GM12878 (cell line): ENCODE measurements at regions not wholly inside any gene's neighbourhood (a gene's known extent, or its start where the extent isn't known, plus 50 kb on each side); places are given as distances from the start of the nearest gene placed in this dataset.

Source experiments
- ATAC-seq: fragments of 200-7000 bp; cut with Tn5 transposase; 3 replicates; pipeline ENCODE4 v1.9.1; 2020; ENCODE audit warnings: mild to moderate bottlenecking, moderate library complexity
- BruUV-seq: library from RNA; stranded (reverse); fragments of 400-500 nt; replicated peaks from 2 replicates; lab custom pipeline; 2021; lab: Mats Ljungman, UMichigan
- CTCF ChIA-PET: fragments of 300-600 bp; sonication (Branson Sonifier 250); formaldehyde crosslinking; extraction: SDS; loops from one replicate; lab custom pipeline; 2021; ENCODE audit warnings: inconsistent platforms; lab: Yijun Ruan, JAX
- POLR2A ChIA-PET: fragments of 350-600 bp; formaldehyde crosslinking; extraction: SDS; loops from one replicate; lab custom pipeline; 2021; ENCODE audit warnings: inconsistent platforms; lab: Charles Lee
- RAD21 ChIA-PET: fragments of 300-600 bp; sonication (Branson Sonifier 250); formaldehyde crosslinking; loops from one replicate; lab custom pipeline; 2023; ENCODE audit warnings: antibody characterized with exemption; ENCODE audit not compliant: unreplicated experiment; lab: Charles Lee
- SMC1A ChIA-PET: fragments of 300-600 bp; sonication (Branson Sonifier 250); formaldehyde crosslinking; loops from one replicate; lab custom pipeline; 2023; ENCODE audit not compliant: unreplicated experiment, uncharacterized antibody; lab: Charles Lee
- DNase-seq: peaks from one replicate; pipeline ENCODE4 v3.0.0-alpha.2; 2011; ENCODE audit warnings: low read depth, low spot score
- FAIRE-seq: peaks from 3 replicates; lab custom pipeline; 2011; peaks lifted over from hg19 to GRCh38; lab: Jason Lieb, UNC
- H2AFZ ChIP-seq: 2 replicates; pipeline ENCODE4 v1.6.0; 2011; ENCODE audit warnings: low read depth, low read length, control low read depth; ENCODE audit not compliant: control insufficient read depth
- H3K27ac ChIP-seq: 2 replicates; pipeline ENCODE4 v1.5.1; 2011; ENCODE audit warnings: control low read depth; ENCODE audit not compliant: control insufficient read depth, insufficient read depth
- H3K27me3 ChIP-seq, 2 experiments: replicated peaks in 1 of 2; 2 replicates each; pipeline versions ENCODE4 v1.6.0 to v1.6.1; 2011; ENCODE audit warnings: low read length in 1 of 2; ENCODE audit not compliant: control insufficient read depth in 2 of 2, insufficient read depth in 2 of 2
- H3K36me3 ChIP-seq, 2 experiments: 2 replicates each; pipeline ENCODE4 v1.5.1; 2011; ENCODE audit warnings: low read length in 1 of 2; ENCODE audit not compliant: control insufficient read depth in 2 of 2, insufficient read depth in 2 of 2
- H3K4me1 ChIP-seq: 2 replicates; pipeline ENCODE4 v1.6.1; 2011; ENCODE audit warnings: mild to moderate bottlenecking, low read length, moderate library complexity, mixed read lengths; ENCODE audit not compliant: control insufficient read depth, insufficient read depth
- H3K4me2 ChIP-seq: 2 replicates; pipeline ENCODE4 v1.6.0; 2011; ENCODE audit warnings: control low read depth; ENCODE audit not compliant: control insufficient read depth, insufficient read depth
- H3K4me3 ChIP-seq: fragments of 200-600 bp; sonication (generic); 2 replicates; pipeline ENCODE4 v1.5.1; 2016
- H3K79me2 ChIP-seq: 2 replicates; pipeline ENCODE4 v1.6.0; 2011; ENCODE audit warnings: low read length; ENCODE audit not compliant: control insufficient read depth, insufficient read depth
- H3K9ac ChIP-seq: 2 replicates; pipeline ENCODE4 v1.8.0; 2011; ENCODE audit warnings: low read length, control low read depth, mixed read lengths; ENCODE audit not compliant: control insufficient read depth, insufficient read depth
- H3K9me3 ChIP-seq: replicated peaks from 3 replicates; pipeline ENCODE4 v1.5.1; 2011; ENCODE audit warnings: mild to moderate bottlenecking, low read length; ENCODE audit not compliant: control insufficient read depth, insufficient read depth
- H4K20me1 ChIP-seq: 2 replicates; pipeline ENCODE4 v1.6.0; 2011; ENCODE audit not compliant: control insufficient read depth, insufficient read depth
- ATF7 ChIP-seq: fragments of 450-650 bp; IDR thresholded peaks from 2 replicates; pipeline ENCODE4 v1.6.1; 2016; ENCODE audit warnings: low read depth, mild to moderate bottlenecking
- BACH1 ChIP-seq: fragments of 450-650 bp; IDR thresholded peaks from 2 replicates; pipeline ENCODE4 v1.6.1; 2017; ENCODE audit warnings: mild to moderate bottlenecking, borderline replicate concordance
- BRCA1 ChIP-seq: IDR thresholded peaks from 2 replicates; pipeline ENCODE4 v1.6.1; 2011; ENCODE audit warnings: low read depth, low read length, improper control_type of control experiment
- CEBPB ChIP-seq, 2 experiments: fragments of 150-350 bp in 1 of 2; IDR thresholded peaks; 2 replicates each; pipeline ENCODE4 v1.6.1; 2012 to 2014; ENCODE audit warnings: low read depth in 2 of 2, low read length in 2 of 2, borderline replicate concordance in 1 of 2, inconsistent platforms in 1 of 2
- DPF2 ChIP-seq: fragments of 450-650 bp; IDR thresholded peaks from 2 replicates; pipeline ENCODE4 v1.6.1; 2017; ENCODE audit warnings: mild to moderate bottlenecking
- EED ChIP-seq: sonication (generic); IDR thresholded peaks from 2 replicates; pipeline ENCODE4 v1.6.1; 2016; ENCODE audit warnings: antibody characterized with exemption, low read depth
- FOS ChIP-seq: IDR thresholded peaks from 3 replicates; pipeline ENCODE4 v1.6.1; 2011; ENCODE audit warnings: borderline replicate concordance; ENCODE audit not compliant: insufficient read length; ENCODE audit errors: extremely low read depth
- NR2C2 ChIP-seq: IDR thresholded peaks from 2 replicates; pipeline ENCODE4 v1.6.1; 2011; ENCODE audit warnings: borderline replicate concordance, low read depth; ENCODE audit not compliant: control insufficient read depth, insufficient read length
- RAD21 ChIP-seq: IDR thresholded peaks from 2 replicates; pipeline ENCODE4 v1.6.1; 2011; ENCODE audit warnings: mild to moderate bottlenecking, low read depth, low read length, moderate library complexity; ENCODE audit not compliant: insufficient read depth
- ZNF274 ChIP-seq: IDR thresholded peaks from one replicate; pipeline ENCODE4 v1.8.0; 2011; ENCODE audit not compliant: insufficient read length, insufficient read depth
- ZSCAN29 ChIP-seq: fragments of 450-650 bp; IDR thresholded peaks from 2 replicates; pipeline ENCODE4 v1.6.1; 2017; ENCODE audit warnings: mild to moderate bottlenecking, moderate library complexity
- WGBS: methylation state at CpG from one replicate; pipeline ENCODE4 v1.1.6; 2016; ENCODE audit warnings: low lambda C conversion rate; ENCODE audit not compliant: insufficient replicate concordance, insufficient coverage; ENCODE audit errors: missing lambda C conversion rate; 5-methylcytosine and 5-hydroxymethylcytosine counted together
- in situ Hi-C: fragments of 300-500 bp; cut with MboI; formaldehyde crosslinking; loops from 9 replicates; pipeline ENCODE4 v1.14.3; 2018; ENCODE audit warnings: mixed read lengths
- intact Hi-C: fragments of 100-400 bp; cut with micrococcal nuclease; formaldehyde crosslinking; loops from one replicate; pipeline ENCODE4 v1.14.2; 2022; ENCODE audit not compliant: unreplicated experiment
- TF ChIP-seq, protein P1 (sequence below): IDR thresholded peaks from 2 replicates; pipeline ENCODE4 v1.6.1; 2011; ENCODE audit warnings: low read depth, low read length, improper control_type of control experiment, borderline replicate concordance
- TF ChIP-seq, protein P2 (sequence below): IDR thresholded peaks from 2 replicates; pipeline ENCODE4 v1.6.1; 2012; ENCODE audit warnings: improper control_type of control experiment, low read depth, low read length; ENCODE audit not compliant: insufficient replicate concordance

DNA sequence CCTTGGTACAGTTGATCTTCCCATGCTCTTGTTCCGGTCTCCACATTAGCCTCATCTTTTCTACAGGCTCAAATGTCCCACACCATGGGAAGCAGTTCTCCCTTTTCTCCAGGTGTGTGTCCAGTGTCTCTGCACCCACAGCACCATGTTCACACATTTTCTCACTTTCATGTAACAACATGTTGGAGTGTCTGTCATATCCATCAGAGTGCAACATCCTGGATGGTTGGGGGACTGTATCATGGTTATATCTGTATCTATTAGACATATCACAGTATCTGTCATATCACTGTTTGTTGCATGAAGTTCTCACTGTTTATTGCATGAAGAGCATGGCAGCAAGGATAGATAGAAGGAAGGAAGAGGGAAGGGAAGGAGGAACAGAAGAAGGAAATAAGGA lies 635.6 kb downstream of the EPM2A start:
- Histone ChIP-seq H3K27ac (no peak overlapping the region), H3K79me2 (no peaks in the 10 kb centered on the region), H4K20me1 (no peaks in the 10 kb centered on the region), H3K9ac (no peak overlapping the region), H2AFZ (no peak overlapping the region), H3K4me2 (no peak overlapping the region), H3K4me1 (no peaks in the 10 kb centered on the region), H3K36me3 (no peaks in the 10 kb centered on the region), H3K9me3 (no peaks in the 10 kb centered on the region; the same call in 2 of the 3 replicates), H3K27me3 (no peaks in the 10 kb centered on the region), H3K4me3 (no peak overlapping the region)
- 73% methylated on average over 1 of the region's 1 CpG for WGBS
- ChIA-PET RAD21 (no interaction called here), POLR2A (no interaction called here), CTCF (no interaction called here), SMC1A (no interaction called here)
- ATAC-seq = no peak
- intact Hi-C loops = no loop called here
- DNase-seq = no peak
- no TSS peak for BruUV-seq
- in situ Hi-C loops = no loop called here
- no peak for FAIRE-seq
- TF ChIP-seq BRCA1 (no peak), CEBPB (IDR thresholded peaks at IDR 0.05; ENCODE audit: borderline replicate concordance in 1 of 2, low read depth in 2 of 2, low read length in 2 of 2) (no peak), DPF2 (no peak), ZNF274 (no peak), ATF7 (no peak), RAD21 (no peak), BACH1 (no peak), FOS (no peak), ZSCAN29 (no peak), EED (no peak), NR2C2 (no peak)
- TF ChIP-seq, protein P1, sequence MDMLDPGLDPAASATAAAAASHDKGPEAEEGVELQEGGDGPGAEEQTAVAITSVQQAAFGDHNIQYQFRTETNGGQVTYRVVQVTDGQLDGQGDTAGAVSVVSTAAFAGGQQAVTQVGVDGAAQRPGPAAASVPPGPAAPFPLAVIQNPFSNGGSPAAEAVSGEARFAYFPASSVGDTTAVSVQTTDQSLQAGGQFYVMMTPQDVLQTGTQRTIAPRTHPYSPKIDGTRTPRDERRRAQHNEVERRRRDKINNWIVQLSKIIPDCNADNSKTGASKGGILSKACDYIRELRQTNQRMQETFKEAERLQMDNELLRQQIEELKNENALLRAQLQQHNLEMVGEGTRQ = no peak
- TF ChIP-seq, protein P2, sequence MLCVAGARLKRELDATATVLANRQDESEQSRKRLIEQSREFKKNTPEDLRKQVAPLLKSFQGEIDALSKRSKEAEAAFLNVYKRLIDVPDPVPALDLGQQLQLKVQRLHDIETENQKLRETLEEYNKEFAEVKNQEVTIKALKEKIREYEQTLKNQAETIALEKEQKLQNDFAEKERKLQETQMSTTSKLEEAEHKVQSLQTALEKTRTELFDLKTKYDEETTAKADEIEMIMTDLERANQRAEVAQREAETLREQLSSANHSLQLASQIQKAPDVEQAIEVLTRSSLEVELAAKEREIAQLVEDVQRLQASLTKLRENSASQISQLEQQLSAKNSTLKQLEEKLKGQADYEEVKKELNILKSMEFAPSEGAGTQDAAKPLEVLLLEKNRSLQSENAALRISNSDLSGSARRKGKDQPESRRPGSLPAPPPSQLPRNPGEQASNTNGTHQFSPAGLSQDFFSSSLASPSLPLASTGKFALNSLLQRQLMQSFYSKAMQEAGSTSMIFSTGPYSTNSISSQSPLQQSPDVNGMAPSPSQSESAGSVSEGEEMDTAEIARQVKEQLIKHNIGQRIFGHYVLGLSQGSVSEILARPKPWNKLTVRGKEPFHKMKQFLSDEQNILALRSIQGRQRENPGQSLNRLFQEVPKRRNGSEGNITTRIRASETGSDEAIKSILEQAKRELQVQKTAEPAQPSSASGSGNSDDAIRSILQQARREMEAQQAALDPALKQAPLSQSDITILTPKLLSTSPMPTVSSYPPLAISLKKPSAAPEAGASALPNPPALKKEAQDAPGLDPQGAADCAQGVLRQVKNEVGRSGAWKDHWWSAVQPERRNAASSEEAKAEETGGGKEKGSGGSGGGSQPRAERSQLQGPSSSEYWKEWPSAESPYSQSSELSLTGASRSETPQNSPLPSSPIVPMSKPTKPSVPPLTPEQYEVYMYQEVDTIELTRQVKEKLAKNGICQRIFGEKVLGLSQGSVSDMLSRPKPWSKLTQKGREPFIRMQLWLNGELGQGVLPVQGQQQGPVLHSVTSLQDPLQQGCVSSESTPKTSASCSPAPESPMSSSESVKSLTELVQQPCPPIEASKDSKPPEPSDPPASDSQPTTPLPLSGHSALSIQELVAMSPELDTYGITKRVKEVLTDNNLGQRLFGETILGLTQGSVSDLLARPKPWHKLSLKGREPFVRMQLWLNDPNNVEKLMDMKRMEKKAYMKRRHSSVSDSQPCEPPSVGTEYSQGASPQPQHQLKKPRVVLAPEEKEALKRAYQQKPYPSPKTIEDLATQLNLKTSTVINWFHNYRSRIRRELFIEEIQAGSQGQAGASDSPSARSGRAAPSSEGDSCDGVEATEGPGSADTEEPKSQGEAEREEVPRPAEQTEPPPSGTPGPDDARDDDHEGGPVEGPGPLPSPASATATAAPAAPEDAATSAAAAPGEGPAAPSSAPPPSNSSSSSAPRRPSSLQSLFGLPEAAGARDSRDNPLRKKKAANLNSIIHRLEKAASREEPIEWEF = no peak
